ENCODE measurements at regions not wholly inside any gene's neighbourhood (a gene's known extent, or its start where the extent isn't known, plus 50 kb on each side); places are given as distances from the start of the nearest gene placed in this dataset.

DNA sequence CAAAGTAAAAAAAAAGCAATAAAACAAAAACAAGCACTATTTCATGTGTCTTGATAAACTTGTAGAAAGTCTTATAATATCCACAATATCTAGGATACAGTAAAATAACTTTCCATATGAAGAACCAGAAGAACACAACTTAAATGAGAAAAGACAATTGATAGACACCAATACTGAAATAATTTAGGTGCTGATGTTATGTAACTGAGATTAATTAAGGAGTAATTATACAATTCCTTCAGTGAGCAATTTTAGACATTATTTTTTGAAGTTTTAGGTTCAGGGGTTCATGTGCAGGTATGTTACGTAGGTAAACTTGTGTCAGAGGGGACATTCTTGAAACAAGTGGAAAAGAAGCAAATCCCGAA, 88.3 kb upstream of the VPREB1 start:
- Histone ChIP-seq H3K36me3 (no peaks in the 10 kb centered on the region), H3K4me3 (no peak overlapping the region), H3K4me1 (no peaks in the 10 kb centered on the region), H3K27ac (no peak overlapping the region), H3K9me3 (no peaks in the 10 kb centered on the region), H3K27me3 (no peaks in the 10 kb centered on the region)
- intact Hi-C loops (cut with DNase I): no loop called here
- no peak for DNase-seq (ENCODE audit: low spot score in 2 of 2)
- TF ChIP-seq, protein P1, sequence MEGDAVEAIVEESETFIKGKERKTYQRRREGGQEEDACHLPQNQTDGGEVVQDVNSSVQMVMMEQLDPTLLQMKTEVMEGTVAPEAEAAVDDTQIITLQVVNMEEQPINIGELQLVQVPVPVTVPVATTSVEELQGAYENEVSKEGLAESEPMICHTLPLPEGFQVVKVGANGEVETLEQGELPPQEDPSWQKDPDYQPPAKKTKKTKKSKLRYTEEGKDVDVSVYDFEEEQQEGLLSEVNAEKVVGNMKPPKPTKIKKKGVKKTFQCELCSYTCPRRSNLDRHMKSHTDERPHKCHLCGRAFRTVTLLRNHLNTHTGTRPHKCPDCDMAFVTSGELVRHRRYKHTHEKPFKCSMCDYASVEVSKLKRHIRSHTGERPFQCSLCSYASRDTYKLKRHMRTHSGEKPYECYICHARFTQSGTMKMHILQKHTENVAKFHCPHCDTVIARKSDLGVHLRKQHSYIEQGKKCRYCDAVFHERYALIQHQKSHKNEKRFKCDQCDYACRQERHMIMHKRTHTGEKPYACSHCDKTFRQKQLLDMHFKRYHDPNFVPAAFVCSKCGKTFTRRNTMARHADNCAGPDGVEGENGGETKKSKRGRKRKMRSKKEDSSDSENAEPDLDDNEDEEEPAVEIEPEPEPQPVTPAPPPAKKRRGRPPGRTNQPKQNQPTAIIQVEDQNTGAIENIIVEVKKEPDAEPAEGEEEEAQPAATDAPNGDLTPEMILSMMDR (IDR thresholded peaks at IDR 0.05): no peak

DNA sequence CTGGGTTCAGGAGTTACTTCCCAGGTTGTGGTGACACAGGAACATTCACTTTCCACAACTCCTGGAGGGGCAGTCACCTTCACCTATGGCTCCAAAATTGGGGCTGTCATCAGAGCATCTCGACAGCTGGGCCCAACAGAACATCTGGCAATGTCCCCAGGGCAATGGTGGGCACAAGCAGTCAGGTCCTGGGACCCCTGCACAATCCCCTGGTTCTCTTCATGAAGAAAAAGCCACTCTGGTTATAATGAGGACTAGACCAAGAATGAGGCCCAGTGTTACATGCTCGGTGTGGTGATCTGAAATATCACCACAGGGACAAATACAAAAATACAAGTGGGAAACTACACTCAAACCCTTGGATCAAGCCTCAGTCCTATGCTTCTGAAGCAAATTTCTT, 89.0 kb upstream of the VPREB1 start:
- Histone ChIP-seq H3K4me3 (no peak overlapping the region), H3K4me1 (no peaks in the 10 kb centered on the region), H3K27ac (no peak overlapping the region), H3K27me3 (no peaks in the 10 kb centered on the region), H3K9me3 (no peaks in the 10 kb centered on the region), H3K36me3 (no peaks in the 10 kb centered on the region)
- DNase-seq (ENCODE audit: low spot score in 2 of 2): no peak
- intact Hi-C loops (cut with DNase I): no loop called here
- TF ChIP-seq, protein P1 (IDR thresholded peaks at IDR 0.05): no peak

DNA sequence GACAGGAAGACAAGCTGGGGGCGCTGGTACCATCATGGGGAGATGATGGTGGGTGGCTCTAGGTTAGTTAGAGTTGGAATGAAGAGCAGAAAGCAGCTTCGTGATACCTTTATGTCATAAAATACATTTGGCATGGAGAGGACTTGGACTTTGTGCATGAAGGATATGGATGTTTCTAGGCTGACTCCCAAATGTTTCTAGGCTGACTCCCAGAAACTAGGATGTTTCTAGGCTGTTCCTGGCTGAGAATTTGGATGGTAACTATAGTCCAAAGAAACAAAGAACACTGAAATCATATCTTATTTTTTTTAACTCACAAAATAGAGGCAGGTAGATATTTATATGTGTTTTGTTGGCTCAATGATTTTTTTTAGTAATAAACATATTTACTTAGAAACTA, 89.4 kb upstream of the VPREB1 start:
- no peak for DNase-seq (ENCODE audit: low spot score in 2 of 2)
- no peak overlapping the region for H3K4me3 ChIP-seq
- no peaks in the 10 kb centered on the region for H3K36me3 ChIP-seq
- H3K9me3 ChIP-seq: no peaks in the 10 kb centered on the region
- H3K27ac ChIP-seq: no peak overlapping the region
- intact Hi-C loops (cut with DNase I): no loop called here
- no peaks in the 10 kb centered on the region for H3K27me3 ChIP-seq
- H3K4me1 ChIP-seq: no peaks in the 10 kb centered on the region
- TF ChIP-seq, protein P1 (IDR thresholded peaks at IDR 0.05): no peak

DNA sequence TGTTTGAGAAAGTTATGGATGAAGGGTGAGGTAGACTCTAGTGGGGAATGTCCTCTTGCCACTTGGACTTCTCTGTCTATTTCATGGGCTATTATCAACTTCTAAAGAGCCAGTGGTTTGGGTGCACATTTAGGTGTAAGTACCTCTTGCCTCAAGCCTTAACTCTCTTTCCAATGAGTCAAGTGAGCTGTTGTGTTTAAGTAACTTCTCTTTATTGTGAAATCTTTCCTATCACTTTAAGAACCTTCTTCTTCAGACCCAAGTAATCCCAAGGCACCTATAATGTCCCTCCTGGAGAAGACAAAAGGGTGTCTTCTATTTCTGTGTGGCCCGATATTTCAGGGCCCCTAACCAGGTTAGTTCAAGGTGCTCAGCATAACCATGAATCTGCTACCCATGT, 90.5 kb upstream of the VPREB1 start:
- H3K27me3 ChIP-seq: no peaks in the 10 kb centered on the region
- H3K4me3 ChIP-seq: no peak overlapping the region
- no peaks in the 10 kb centered on the region for H3K4me1 ChIP-seq
- intact Hi-C loops (cut with DNase I): no loop called here
- H3K27ac ChIP-seq: no peak overlapping the region
- TF ChIP-seq, protein P1 (IDR thresholded peaks at IDR 0.05): no peak
- DNase-seq (ENCODE audit: low spot score in 2 of 2): no peak
- no peaks in the 10 kb centered on the region for H3K36me3 ChIP-seq
- no peaks in the 10 kb centered on the region for H3K9me3 ChIP-seq

DNA sequence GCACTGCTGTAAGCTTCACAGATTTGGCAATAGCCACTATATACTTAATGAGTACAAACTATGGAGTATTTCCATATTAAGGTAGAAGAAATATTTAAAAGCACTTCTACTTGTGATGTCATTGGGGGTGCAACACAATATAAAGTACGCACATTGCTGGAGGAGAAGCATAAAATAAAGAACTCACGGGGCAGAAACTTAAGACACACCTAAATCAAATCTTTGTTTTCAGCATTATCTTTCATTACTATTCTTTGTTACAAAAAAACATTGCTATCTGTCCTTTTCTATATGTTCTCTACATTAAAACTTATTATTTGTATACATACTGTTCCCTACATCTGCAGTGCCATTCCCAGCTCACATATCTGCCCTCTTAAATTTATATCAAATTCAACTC, 93.3 kb upstream of the VPREB1 start:
- intact Hi-C loops (cut with DNase I): no loop called here
- Histone ChIP-seq H3K4me3 (no peak overlapping the region), H3K4me1 (no peaks in the 10 kb centered on the region), H3K27me3 (no peaks in the 10 kb centered on the region), H3K9me3 (no peaks in the 10 kb centered on the region), H3K27ac (no peak overlapping the region), H3K36me3 (no peaks in the 10 kb centered on the region)
- DNase-seq (ENCODE audit: low spot score in 2 of 2): no peak
- TF ChIP-seq, protein P1 (IDR thresholded peaks at IDR 0.05): no peak

DNA sequence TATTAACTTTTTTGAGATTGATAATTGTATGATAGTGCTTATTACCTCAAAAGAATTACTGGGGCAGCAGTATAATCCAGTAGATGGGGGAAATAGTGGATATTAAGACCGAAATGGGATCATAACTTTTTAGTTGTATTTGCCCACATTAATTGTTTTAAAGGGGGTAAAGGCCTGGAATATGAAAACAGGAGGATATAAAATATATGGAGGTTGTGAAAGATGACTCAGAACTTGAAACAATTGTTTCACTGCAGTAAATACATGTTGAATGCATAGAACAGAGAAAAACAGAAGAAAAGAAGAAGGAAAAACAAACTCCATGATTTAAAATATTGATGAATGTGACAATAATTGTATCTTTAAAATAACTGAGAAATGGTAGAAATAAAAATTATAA, 94.1 kb upstream of the VPREB1 start:
- no peaks in the 10 kb centered on the region for H3K9me3 ChIP-seq
- intact Hi-C loops (cut with DNase I): no loop called here
- H3K4me1 ChIP-seq: no peaks in the 10 kb centered on the region
- TF ChIP-seq, protein P1 (IDR thresholded peaks at IDR 0.05): no peak
- no peaks in the 10 kb centered on the region for H3K36me3 ChIP-seq
- H3K4me3 ChIP-seq: no peak overlapping the region
- no peaks in the 10 kb centered on the region for H3K27me3 ChIP-seq
- no peak for DNase-seq (ENCODE audit: low spot score in 2 of 2)
- no peak overlapping the region for H3K27ac ChIP-seq
